Inflammatory macrophage treated with lipopolysaccharide for 1 hour (primary cell): ENCODE measurements at regions not wholly inside any gene's neighbourhood (a gene's known extent, or its start where the extent isn't known, plus 50 kb on each side); places are given as distances from the start of the nearest gene placed in this dataset.

ENCODE experiments used
- DNase-seq, 2 donors: peaks; one replicate each; pipeline ENCODE4 v3.0.0-alpha.2; 2020 to 2022

DNA sequence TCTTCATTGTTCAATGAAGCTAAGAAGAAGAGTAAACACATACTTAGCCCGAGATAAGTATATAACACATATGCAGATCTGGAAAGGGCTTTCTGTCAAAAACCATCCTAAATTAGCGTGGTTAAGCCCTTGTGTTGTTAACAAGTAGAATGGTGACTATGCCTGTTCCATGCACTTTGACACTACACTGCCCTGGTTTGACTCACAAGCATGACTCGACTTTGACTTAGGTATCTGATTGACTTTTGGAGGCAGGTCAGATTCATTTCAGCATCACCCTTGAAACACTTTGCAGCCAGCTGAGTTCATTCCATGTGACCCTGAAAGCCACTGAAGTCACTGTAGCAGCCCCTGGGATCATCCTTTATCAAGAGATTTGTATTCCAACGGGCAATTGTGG lies 239.8 kb downstream of the TBX18 start:
- DNase-seq: no peak

DNA sequence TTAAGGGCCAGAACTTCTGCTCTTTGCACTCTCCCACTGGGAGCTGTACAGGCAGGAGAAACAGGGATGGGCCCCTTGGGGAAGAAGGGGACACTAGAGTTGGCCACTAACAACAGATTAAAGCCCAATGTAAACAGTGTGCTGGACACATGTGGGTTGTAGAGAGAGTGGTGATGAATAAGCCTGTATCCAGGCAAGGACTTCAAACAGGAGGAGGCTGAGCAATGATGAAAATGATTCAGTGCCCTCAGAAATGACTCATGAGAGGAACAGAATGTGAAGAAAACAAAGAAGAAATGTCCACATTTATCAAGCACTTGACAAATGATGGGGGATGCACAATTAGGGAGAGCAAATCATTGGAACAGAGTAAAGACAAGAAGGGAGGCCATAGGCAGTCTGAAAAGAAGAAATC lies 242.3 kb downstream of the TBX18 start:
- DNase-seq: no peak

DNA sequence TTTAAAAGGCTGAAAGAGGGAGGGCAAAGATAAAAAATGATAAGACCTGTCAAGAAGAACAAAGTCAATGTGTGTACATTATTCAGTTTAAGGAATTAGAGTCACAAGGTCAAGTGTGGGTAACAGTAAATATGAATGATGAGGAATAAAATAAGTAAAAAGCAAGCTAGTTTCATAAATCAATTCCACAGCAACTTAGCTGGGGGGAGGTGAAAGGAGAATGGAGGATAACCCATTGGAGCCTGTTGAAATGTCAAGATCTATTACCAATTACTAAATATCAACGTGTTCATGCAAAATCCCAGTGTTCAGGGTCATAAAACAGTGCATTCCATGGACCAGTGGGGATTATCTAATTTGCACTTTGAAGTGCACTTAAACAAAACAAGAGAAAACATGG lies 242.9 kb downstream of the TBX18 start:
- no peak for DNase-seq

DNA sequence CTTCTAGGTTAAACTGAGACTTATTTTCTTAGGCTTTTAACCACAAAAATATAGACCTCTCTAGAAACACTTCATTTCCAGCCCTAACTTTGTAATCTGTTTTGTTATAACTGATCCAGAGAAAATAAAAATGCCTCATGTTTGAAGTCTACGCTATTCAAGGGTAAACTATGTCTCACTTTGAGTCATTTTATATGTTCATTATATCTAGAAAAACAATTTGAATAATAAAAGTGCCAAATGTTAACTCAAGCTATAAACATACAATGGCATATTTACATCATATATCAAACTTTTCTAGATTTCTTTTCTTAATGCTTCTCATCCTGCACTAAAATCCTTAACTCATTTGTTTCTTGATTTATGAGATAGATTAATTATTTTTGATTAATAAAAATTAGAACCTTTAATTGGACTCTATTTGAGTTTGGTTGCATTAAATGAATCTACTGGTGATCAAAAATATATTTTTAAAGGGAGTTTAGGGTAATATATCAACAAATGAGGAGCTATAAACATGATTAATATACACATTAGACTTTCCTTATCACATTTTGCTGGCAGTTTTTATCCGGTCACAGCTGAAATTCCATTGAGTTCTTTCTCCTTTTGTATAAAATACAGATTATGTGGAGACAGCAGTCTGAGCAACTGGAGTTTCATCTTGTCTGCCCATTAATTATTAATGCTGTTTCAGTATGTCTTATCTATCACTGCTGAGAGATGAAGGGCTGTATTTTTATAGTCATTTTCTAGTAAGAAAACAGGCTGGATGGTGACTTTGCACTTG lies 246.5 kb downstream of the TBX18 start:
- no peak for DNase-seq

DNA sequence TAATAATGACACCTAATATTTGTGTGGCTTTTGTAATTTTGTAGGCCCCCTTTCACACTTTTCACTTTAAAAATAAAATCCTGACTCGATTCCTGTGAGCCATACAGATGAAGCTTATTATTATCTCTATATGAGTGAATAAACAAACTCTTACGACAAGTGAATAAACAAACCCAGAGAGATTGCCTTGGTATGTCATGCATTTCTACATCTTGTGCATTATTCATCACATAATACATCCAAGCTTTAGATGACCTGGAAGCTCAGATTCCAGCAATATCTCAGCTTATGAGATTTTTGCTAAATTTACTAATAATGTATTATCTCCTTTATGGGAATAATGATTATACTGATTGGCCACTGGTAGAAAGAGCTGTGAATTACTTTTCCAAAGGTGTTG lies 248.2 kb downstream of the TBX18 start:
- no peak for DNase-seq

DNA sequence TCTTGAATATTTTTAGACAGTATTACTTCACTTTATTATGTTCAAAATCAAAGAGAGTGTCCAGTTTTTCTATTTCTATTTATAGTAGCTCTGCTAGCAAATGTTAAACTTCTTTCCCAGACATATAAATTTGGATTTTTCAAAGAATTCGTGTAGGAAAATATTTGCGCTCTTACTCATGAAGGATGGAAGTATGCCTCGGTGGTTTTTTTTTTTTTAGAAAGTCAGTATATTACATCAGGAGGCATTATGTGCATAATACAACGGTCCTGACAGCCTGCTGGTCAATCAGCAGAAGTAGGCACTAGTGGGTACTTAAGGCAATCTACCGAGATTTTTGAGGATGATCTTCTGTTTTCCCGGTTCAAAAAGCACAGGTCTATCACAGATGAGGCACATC lies 249.3 kb downstream of the TBX18 start:
- DNase-seq: no peak

DNA sequence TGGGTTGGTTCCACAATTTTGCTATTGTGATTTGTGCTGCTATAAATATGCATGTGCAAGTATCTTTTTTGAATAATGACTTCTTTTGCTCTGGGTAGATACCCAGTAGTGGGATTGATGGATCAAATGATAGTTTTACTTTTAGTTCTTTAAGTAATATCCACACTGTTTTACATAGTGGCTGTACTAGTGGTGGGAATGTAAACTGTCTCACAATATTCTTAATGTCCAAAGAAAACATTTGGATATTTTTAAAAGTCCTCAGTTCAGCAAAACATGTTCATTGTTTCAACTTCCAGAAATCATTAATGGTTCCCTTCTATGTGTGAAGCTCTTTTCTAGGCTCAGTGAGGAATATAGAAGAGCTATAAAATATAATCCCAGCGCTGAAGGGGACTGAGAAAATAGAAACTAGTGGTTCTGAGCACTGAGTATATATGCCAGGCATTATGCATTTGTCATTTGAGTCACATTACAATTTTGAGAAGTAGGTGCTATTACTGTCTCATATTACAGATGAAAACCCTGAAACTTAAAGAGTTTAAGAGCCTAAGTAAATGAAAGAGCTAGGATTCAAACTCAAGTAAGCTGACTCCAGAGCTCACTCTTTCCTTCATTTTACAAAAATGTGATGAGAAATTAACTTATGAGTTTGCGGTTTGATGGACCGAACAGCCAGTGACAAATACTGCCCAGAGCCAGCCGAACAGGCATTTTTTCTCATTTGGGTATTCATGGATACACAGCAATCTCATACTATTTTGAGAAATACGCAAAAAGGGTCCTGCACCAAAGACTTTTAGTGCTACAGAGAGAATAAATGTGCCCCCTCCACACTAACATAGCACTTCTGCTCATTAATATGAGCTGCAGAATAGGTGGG lies 250.1 kb downstream of the TBX18 start:
- DNase-seq: no peak

DNA sequence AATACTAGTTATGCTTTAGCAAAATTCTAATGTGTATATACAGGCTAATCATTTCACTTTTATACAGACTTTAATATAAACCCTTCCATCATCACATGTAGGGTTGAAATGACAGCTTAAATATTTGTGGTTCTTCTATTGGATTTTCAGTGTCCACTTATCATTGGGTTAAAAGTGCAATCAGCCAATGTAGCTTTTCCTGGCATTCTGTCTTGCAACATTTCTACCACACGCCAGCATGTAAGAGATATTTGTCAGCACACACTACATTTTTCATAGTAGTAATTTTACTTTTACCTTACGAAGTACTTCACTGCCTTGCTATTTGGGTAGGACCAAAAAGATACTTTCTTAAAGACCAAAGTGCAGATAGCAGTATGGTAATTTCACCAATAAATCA lies 252.0 kb downstream of the TBX18 start:
- DNase-seq: no peak

DNA sequence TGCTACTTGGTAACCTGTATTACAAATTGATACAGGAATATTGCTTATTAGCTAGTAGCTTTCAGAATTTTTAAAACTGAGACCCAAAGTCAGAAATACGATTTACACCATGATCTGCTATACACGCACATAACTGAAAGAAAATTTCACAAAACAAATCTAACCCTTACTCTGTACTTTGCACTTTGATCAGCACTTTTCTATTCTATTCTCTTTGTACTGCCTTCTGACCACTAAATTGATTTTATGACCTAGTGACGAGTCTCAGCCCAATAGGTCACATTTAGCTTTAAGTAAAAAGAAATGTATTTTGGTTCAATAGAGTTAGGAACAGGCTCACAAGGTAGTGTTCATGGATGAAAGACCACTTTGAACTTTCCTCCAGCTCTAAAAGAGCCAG lies 252.5 kb downstream of the TBX18 start:
- no peak for DNase-seq

DNA sequence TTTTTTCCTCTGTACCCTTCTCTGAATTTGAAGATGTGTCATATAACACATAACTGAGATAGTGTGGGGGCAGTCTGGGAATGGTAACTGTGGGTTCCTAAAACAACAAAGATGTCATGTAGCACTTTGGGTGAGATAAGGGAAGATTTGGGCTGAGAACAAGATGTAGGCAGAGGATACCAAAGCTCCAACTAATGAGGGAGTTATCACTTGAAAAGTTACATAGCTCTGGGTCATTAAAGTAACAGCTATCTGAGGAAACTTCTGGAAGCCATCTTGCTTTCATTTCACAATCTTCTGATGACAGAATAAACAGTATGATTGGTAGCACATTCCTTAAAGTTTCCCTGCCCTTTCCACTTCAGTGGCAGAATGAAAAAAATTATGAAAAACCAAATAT lies 255.4 kb downstream of the TBX18 start:
- DNase-seq: no peak

DNA sequence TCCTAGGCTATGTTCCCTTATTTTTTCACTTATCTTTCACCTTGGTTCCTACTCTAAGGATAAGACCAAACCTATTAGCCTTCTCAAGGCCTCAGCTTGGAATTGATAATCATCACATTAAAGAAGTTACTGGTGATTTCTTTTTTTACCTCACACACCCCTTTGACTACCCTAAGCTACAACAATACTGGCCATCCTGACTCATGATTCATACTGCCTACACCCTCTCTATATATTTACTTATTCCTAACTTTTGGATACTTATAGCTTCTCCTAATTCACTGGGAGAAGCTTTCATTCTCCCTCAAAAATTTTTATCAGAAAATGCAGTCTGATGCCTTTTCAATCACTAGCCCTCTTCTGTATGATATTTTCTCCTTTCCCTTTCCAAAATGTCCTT lies 256.1 kb downstream of the TBX18 start:
- DNase-seq: no peak

DNA sequence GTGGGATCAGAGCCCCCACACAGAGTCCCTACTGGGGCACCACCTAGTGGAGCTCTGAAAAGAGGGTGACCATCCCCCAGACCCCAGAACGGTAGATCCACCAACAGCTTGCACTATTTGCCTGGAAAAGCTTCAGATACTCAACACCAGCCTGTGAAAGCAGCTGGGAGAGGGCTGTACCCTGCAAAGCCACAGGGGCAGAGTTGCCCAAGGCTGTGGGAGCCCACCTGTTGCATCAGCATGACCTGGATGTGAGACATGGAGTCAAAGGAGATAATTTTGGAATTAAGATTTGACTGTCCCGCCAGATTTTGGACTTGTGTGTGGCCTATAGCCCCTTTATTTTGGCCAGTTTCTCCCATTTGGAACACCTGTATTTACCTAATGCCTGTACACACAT lies 260.4 kb downstream of the TBX18 start:
- no peak for DNase-seq

DNA sequence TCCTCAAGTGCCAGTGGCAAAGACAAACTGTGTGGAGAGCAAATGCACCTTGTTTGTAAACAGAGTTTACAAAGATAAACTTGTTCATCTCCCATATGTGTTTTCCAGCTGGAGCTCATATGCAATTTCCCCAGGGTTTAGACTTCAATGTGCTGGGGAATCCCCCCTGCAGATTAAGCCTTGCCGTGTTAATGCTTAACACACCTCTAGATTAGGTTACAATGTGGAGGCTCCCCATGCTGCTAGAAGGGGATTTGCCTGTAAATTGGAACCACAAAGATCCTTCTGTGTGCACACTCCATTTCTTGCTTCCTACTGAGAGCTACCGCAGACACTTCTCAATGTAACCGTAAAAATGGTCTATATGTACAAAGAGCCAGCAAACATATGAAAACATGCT lies 263.1 kb downstream of the TBX18 start:
- no peak for DNase-seq

DNA sequence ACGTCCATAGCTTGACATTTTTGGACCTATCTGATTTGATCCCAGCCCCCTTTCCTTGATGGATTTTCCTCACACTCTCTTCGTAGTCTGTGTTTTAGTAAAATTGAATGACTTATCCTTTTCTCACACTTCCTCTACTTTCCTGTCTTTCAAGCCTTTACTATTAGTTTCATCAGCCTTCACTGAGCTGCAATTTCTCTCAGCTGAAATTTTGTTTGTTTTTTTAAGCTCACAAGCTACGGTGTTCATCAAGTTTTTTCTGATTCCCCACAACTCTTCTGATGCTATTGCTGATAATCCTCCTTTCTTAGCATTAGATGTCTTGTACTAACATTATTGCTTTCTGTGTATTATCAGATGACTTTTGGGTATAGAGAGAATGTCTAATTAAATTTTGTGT lies 263.7 kb downstream of the TBX18 start:
- DNase-seq: no peak

DNA sequence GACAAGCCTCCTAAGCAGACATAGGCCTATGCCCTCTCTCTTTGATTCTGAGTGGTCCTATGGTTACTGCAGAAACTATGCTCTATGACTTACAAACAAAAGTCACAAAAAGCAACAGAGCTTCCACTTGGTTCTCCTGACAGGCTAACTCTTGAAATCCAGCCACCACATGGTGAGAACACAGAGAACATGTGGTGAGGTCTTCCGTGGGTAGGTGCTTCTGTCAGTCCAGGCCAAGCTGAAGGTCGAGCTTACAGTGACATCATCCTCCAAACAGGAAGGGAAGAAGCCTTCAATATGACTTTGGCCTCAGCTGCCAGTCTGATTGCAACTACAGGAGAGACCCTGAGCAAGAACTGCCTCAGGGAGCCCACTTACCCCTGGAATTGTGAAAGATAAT lies 265.5 kb downstream of the TBX18 start:
- no peak for DNase-seq

DNA sequence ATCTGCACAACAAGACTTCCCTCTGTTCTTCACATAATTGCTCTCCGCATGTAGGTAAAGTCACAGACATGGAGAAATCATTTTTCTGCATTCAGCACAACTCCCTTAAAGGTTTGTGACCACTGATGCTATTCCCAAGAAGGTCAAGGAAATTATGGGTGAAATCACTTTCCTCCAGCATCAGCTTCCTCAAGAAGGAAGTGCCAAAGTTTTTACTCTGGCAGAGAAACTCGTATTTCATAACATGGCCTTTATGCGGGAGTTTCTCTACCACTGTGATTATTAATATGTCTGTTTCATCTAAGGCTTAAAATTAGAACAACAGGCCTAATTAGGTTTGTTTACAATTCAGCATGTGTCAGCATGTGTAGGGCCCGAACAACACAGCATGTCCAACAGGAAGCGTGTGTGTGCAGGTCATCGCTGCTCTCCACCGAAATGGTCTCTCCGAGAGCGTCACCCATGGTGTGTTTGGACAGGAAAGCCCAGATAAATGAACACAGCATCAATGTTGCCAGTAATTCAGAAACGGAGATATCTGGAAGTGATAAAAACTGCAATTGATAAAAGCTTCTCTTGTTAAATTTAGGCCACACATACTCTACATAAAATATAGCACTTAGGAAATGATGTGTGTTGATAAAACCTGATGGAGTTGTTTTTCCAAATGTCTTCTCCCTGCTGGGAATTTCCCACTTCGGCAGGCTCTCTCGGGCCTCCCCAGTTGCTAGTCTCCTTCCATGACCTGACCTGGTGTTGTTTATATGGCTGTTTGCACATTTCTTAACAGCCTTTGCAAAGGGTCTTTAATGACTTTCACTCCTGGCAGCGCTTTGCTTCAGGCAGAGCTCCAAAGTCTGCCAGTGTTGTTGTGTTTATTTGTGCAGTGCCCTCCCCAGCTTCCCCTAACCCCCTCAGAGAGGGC lies 265.1 kb upstream of the CEP162 start:
- DNase-seq: no peak

DNA sequence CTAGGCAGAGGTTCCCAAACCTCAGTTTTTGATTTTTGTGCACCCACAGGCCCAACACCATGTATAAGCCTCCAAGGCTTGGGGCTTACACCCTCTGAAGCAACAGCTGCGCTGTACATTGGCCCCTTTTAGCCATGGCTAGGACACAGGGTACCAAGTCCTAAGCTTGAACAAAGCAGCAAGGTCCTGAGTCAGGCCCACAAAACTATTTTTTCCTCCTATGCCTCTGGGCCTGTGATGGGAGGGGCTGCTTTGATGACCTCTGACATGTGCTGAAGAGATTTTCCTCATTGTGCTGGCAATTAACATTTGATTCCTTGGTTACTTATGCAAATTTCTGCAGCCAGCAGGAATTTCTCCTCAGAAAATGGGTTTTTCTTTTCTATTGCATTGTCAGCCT lies 262.2 kb upstream of the CEP162 start:
- no peak for DNase-seq

DNA sequence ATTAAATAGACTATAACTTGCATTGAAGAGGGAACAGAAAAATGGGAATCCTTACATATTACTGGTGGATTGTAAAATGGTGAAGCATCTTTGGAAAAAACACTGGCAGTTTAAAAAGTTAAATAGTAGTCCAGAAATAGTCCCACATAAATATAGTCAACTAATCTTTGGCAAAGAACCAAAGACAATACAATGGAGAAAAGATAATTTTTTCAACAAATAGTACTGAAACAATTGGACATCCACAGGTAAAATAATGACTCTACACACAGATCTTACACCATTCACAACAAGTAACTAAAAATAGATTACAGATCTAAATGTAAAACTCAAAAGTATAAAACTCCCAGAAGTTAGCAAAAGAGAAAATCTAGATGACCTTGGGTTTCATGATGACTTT lies 259.1 kb upstream of the CEP162 start:
- DNase-seq: no peak

DNA sequence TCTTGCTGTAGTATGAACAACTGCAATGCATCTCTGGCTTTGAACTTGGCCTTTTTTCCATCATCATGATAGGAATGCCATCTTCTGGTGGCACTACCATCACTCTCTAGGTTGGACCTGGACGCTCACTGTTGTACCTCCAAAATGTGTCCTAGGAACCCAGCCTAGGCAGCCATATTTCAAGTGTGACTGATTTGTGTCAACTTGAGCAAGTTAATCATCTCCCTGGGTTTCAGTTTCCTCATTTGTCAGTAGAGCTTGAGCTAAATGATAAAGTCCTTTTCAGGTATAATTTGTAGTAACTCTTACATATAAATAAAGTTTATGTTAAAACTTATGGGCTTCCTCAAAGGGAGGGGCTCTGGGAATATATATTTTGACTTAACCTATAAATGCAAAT lies 241.7 kb upstream of the CEP162 start:
- no peak for DNase-seq

DNA sequence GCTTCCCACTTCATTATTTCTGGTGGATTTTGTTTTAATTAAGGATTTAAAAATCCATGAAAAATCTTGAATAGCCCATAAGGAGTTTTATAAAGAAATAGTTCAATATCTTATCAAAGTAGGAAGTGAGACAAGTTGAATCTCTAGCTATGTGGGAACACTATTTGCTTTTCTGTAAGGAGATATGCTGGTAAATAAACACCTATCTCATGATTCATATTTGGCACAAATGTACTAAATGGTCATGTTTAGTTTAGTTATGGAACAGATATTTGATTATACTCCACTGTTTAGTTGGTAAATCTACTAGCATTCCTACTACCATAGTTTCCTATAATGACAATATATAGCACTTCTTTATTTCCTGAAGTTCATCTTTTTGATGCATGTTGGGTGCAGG lies 239.9 kb upstream of the CEP162 start:
- no peak for DNase-seq

DNA sequence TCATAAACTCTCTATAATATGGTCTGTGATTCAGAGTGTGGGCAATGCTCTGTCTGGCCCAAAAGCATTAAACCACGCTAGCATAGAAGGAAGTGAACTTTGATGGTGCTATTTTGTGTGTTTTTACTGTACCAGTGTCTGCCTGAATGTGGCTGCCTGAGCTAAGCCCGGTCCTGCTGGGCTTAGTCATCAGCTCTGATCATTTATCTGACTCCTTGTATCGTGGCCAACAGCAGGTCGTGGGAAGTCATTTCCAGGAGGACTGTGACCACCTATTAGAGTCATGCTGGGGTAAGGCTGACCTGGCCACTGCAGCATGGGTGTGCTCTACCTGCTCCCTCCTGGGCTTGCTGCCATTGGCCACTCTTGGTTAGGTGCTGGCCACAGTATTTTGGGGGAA lies 239.1 kb upstream of the CEP162 start:
- no peak for DNase-seq

DNA sequence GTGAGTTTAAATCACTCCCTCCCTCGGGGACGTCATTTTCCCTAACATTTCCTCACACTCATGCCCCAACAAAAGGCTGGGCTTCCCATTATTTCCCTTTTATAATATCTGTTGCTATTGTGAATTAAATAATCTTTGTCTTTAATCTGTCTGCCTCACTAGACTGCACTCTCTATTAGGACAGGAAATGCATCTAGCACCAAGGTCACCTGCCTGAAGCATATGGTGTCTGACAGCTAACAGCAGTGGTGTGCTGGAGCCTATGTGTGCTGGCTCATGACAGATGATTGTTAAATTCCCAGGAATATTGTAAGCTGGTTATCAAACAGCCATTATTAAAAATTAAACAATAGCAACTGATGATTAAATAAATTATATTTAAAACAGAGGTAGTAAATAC lies 237.0 kb upstream of the CEP162 start:
- DNase-seq: no peak

DNA sequence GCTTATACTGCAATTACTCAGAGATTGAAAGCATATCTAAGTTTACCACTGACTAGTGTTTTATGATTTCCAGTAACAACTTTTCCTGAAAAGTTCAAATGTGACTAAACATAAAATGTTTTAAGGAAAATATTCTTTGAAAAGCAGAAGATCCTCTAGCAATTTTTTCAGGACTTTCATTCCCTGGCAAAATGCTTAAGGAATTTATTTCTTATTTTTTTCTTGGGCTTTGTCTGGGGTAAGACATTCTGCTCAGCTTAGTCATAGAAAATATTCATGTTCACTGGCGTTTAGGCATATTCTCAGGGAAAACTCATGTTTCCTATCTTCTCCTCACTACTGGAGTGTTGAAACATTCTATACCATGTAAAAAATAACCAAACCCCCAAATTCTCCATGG lies 235.3 kb upstream of the CEP162 start:
- DNase-seq: no peak
